NCI-H1417 (cell line): ENCODE measurements at regions not wholly inside any gene's neighbourhood (a gene's known extent, or its start where the extent isn't known, plus 50 kb on each side); places are given as distances from the start of the nearest gene placed in this dataset.
A peak's percentile ranks its signal among the peaks of the same experiment; 100 is the strongest.
"Not testable (repeated sequence)": the region's sequence is repeated elsewhere in the genome, so short reads cannot be mapped to it uniquely, and the experiment has no call there.

Experiments used
- DNase-seq, 3 experiments: peaks; one replicate each; lab custom pipeline; 2025; lab: John Stamatoyannopoulos, UW

DNA sequence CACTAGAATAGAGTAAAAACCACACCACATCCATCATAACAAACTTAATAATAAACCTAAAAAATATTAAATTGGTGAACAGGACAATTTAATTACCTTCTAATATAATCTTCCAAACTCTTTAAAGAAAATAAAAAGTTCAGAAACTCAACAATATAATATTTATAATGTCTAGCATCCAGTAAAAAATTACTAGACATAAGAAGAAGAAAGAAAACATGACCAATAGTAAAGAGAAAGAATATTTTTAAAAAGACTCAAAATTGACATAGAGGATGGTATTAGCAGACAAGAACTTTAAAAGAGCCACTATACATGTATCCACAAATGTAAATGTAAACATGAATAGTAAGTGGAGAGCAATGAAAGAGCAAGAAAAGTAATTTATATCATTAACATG is 388.4 kb downstream of the TFEC start:
- DNase-seq: no peak

DNA sequence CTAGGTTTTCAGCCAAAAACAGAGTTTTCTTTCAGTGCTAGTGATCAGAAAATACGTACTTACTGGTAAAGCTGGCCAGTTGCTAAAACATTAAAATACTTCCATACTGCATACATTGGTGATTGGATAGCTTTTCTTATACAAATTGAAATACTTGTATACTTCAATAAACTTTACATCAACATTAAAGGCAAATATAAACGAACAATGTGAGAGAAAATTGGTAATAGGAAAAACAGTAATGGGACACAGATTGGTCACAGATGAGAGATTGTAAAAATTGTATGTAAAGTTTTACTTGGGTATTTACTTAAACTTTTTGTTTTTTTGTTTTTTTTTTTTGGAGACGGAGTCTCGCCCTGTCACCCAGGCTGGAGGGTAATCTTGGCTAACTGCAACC is 391.7 kb downstream of the TFEC start:
- DNase-seq: no peak

DNA sequence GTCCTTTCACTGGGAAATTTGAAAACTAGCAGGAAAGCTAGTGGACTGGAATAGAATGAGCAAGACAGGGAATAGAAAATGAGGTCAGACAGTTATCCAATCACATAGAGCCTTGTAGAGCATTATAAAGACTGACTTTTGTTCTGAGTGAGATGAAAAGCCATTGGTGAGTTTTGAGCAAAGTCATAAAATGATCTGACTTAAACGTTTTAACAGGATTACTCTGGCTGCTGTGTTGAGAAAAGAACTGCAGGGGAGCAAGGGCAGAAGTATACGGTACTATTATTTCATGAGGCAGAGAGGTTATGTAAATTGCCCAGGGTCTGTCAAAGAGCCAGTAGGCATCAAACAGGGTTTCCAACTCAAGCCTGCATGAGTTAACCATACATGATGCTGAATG is 393.4 kb downstream of the TFEC start:
- DNase-seq: no peak

DNA sequence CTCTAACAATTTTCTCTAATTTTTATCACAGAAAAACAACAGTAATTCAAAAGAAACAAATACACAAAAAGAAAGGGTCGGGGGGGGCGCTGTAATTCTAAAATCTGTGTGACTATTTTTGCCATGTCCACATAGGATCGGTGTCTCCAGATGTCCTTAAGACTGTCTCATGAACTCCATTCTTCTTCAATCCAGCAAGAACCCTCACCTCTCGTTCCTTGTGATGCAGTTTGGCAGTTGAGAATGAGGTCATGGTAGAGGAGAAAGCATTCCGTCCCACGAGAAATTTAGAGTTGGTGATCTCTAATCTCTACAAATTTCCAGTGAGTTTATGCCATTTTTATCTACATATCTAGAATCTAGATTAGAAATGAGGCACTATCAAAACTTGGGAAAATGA is 394.7 kb downstream of the TFEC start:
- DNase-seq: no peak

DNA sequence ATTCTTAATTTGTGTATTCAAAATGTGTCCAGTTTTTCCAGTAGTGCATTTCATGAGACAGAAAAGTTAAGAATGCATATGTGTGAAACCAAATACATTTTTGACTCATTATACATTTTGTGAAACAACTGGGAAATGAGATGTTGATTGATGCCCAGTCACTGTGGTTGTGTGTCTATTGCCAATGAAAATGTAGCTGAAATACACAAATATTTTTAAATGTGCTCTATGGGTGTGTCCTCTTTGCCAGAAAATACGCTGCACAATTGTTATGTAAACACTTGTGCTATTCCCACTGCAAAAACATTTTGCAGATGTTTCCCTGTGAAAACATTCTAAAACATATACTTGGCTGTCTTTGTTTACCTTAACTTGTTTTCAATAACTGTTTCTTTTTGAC is 395.2 kb downstream of the TFEC start:
- DNase-seq: no peak

DNA sequence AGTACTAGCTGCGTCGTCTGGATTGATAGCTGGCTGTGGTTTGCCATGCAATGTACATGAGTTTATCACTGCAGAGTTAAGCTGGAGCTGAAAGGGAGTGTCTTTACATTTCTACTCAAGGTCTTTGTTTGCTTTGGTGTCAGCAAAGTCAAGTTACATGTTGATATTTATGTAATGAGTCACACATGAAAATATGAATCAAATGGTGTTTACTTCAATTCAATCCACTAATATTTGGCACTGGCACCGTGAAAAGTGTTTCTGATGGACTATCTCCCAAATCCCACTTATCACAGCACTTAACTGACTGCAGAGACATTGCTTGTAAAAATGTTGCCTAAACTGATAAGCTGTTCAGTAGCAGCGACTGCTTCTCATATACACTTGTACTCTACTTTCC is 395.9 kb downstream of the TFEC start:
- peak in 2 of 3 experiments; percentile 18 to 61 for DNase-seq

DNA sequence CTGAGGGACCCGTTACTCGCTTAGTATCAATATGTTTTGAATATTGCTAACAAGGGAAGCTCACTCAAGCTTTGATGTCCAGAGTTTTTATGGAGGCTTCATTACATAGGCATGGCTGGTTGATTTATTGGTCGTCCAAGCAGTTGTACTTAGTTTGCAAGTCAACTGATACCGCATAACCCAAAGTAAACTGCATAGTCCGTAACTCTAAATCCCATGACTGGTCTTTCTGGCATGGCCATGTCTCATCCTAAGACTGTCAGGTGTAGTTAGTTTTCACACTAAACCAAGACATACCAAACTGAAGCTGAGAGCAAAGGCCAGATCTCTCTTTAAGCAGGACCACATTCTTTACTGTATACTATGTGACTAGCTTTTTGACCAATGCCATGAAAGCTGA is 397.9 kb downstream of the TFEC start:
- no peak for DNase-seq

DNA sequence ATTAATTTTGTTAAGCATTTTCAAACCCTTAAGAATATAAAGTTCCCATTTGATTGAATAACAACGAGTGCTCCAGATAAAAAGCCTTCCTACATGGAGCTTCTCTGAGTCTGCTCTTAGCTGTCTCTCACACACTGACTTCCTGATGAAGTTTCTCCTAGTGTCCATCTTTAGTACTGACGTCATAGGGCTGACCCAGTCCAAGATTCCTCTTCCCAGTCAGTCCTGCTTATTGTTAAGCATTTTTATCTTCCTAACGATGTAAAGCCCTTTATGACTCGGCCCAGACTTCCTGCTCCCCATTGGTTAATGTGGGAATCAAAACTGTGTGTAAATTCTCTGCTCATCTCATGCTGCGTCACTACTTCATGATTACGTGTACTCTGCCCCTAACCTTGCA is 398.8 kb downstream of the TFEC start:
- DNase-seq: no peak

DNA sequence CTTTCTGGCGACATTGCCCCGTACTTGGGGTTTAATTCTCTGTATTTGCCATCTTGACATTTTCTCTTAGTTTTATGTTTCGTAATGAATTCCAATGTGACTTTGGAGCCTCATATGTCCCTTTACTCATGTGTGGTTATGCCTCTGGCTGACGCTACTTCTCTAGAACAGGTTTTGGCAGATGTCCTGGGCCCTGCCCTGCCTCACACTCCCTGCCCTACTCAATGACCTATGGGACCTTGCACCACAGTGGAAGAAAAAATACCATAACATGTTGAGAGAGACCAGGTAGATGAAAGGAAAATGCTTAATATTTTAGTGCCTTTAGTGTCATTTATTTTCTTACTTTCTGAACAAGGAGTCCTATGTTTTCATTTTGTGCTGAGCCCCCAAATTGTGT is 400.5 kb downstream of the TFEC start:
- DNase-seq: no peak

DNA sequence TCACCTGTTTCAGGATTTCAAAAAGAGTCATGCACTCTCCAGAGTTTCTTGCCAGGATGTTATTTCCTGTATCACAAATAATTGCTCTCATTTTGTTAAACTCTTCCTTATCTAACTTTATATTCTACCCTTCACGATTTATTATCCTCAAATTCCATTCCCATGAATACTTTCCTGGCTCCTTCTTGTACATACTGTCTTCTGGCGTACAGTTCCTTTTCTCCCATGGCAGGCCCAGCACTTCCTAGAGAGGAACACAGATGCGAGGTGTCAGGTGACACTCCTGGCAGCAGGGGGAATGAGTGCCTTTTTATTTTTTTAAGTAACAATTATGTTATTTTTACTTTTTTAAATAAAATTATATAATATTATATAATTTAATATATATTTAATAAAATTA is 411.9 kb downstream of the TFEC start:
- DNase-seq: no peak

DNA sequence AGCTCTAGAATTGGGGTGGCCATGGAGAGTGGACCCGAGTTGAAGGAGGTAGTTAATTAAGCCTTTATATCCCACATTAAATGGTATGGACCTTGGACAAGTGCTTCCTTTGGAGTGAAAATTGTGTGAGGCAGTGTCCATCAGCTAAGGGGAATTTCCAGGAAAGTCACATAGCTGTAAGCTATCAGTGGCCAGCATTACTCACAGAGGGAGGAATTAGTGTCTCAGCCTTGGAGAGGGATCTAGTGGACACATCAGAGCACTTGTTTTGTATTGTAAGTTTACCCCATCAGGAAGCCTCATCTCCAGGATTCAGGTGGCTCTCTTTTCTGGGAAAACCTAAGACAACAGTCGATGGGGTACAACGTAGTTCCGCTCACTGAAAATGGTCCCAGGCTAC is 416.7 kb downstream of the TFEC start:
- DNase-seq: no peak

DNA sequence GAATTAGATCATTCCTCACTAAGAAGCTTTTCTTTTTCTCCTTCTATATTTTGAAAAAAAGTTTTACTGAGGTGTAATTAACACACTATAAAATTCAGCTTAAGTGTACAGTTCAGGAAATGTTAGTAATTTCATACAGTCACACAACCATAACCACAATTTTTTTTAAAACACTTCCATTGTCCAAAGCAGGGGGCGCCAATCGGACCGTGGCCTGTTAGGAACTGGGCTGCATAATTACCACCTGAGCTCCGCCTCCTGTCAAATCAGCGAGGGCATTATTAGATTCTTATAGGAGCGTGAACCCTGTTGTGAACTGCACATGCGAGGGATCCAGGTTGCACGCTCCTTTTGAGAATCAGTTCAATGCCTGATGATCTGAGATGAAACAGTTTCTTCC is 427.1 kb downstream of the TFEC start:
- no peak for DNase-seq

DNA sequence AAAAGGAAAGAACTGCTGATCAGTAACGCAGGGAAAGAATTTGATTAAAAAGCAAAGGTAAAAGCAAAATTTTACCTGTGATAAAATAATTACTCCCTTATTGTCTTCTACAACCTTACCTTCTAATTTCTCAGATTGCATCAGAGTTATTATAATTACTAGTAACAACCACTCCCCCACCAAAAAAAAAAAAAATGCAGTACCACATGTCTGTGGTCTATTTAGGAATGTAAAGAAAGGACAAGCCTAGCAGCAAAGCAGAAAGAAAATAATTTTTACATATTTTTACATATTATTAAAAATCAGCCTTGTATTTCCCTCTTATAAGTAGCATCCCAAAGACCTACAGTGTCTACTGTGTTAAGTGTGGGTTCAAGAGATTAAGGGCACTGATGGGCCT is 430.4 kb downstream of the TFEC start:
- DNase-seq: no peak

DNA sequence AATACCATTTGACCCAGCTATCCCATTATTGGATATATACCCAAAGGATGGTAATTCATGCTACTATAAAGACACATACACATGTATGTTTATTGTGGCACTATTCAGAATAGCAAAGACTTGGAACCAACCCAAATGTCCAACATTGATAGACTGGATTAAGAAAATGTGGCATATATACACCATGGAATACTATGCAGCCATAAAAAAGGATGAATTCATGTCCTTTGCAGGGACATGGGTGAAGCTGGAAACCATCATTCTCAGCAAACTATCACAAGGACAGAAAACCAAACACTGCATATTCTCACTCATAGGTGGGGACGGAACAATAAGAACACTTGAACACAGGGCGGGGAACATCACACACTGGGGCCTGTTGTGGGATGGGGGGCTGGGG is 431.4 kb downstream of the TFEC start:
- DNase-seq: not testable (repeated sequence)

DNA sequence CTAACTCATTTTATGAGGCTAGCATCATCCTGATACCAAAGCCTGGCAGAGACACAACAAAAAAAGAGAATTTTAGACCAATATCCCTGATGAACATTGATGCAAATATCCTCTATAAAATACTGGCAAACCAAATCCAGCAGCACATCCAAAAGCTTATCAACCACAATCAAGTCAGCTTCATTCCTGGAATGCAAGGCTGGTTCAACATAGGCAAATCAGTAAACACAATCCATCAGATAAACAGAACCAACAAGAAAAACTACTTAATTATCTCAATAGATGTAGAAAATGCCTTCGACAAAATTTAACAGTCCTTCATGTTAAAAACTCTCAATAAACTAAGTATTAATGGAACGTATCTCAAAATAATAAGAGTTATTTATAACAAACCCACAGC is 433.3 kb downstream of the TFEC start:
- not testable (repeated sequence) for DNase-seq

DNA sequence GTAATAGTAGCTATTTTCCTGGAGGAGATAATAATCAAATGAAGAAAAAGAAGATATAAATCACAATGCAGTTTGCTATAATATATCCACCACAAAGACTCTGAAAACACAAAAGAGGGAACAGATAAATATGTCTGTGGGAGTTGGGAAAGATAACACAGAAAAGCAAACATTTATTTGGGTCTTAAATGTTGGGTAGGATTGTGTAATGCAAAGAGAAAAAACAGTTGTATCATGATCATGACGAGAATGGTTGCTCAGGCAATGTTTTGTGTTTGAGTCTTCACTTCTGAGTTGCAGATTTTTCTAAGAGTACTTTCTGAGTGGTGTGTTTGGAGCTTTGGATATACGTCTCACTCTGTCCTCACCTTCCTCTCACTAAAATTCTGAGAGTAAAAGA is 437.5 kb downstream of the TFEC start:
- no peak for DNase-seq

DNA sequence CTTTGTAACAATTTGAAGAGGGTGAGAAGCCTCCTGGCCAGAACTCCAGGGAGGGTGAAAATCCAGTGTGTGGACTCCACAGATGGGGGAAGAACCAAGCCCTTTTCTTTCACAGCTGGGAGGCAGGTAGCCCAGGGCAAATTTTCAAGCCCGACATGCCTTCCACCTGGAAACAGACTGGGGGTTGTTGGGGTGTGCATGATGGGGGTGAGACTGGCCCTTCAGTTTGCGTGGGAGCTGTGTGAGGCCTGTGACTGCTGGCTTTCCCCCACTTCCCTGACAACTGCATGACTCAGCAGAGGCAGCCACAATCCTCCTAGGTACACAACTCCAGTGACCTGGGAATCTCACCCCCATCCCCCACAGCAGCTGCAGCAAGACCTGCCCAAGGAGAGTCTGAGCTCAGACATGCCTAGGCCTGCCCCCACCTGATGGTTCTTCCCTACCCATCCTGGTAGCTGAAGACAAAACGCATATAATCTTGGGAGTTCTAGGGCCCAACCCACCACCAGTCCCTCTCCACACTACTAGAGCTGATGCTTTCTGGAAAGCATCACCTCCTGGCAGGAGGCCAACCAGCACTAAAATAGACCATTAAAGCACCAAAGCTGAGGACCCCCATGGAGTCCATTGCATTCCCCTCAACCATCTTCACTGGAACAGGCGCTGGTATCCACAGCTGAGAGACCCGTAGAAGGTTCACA is 445.4 kb downstream of the TFEC start:
- peak; percentile 25 to 52 (median 46) for DNase-seq

DNA sequence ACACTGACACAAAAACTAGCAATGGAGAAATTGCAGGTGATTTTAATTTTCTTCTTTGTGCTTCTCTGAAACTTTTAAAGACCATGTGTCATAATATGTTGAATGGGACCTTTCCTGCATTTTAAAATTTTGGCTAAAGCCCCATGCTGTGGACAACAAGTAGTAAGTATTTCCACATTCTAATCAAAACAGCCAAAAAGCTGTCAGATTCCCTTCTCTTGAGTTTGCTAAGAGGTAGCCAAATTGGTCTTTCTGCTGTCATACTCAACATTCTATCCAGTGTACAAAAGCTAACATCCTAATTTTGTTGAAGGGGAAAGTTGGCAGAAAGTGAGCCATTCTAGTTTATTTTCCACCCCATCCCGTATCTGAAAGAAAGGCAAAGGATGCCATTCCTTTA is 447.6 kb downstream of the TFEC start:
- no peak for DNase-seq

DNA sequence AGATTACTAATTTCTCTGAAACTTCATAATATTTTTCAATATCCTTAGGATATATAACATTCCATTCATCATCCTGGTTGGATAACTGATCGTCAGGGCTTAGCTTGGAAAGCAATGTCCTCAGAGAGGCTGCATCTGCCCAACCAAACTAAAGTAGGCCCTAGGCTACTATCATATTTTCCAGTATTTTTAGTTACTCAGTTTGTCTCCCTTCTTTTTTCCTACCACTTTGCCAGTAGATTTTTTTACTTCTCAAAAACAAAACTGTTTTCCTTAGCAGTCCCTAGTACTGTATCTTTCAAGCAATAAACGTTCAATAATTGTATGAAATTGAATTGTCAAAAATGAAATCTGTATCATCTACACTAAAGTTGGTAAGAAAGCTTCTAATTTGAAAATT is 452.0 kb downstream of the TFEC start:
- no peak for DNase-seq

DNA sequence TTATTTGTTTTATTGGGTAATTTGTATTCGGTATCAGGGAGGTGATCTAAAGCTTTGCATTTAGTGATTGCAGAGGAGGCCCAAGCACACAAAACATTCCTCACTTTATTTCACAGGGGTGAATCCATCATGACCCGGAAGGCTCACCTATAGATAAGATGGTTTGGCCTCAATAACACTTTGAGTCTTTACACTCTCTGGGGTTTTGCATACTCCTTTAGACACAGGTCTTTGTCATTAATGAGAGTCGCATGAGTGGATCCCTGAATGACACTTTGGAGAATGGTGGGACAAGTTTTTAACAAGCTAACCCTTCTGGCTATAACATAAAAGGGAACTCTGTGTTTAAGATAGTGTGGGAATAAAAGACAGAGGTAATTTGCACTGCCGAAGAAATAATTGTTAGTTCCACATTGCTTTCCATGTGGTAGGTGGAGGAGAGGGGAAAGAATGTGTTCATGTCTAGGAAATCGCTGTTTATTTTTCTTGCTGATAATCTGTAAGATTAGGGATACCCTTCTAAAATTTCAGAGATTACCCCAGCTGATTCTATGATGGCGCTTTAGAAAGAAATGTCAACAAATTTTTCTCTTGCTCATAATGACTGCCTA is 455.8 kb downstream of the TFEC start:
- DNase-seq: peak in 1 of 3 experiments; percentile 13

DNA sequence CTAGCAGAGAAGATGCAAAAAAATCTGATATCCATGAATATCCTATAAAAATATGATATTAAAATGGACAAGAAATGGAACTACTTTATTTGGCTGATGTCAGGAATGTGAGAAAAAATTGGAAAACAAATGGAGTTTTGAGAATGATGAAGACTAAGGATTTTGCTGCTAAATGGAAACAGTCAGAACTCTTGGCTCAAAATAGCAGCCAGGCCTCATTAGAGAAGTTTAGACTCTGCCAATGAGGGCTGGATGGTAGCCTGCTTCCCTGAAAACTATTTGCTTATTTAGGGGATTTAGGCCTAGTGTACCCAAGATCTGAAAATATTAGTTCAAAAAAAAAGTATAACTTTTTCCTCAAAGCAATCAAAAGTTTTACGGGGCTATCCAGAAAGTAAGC is 458.5 kb downstream of the TFEC start:
- no peak for DNase-seq

DNA sequence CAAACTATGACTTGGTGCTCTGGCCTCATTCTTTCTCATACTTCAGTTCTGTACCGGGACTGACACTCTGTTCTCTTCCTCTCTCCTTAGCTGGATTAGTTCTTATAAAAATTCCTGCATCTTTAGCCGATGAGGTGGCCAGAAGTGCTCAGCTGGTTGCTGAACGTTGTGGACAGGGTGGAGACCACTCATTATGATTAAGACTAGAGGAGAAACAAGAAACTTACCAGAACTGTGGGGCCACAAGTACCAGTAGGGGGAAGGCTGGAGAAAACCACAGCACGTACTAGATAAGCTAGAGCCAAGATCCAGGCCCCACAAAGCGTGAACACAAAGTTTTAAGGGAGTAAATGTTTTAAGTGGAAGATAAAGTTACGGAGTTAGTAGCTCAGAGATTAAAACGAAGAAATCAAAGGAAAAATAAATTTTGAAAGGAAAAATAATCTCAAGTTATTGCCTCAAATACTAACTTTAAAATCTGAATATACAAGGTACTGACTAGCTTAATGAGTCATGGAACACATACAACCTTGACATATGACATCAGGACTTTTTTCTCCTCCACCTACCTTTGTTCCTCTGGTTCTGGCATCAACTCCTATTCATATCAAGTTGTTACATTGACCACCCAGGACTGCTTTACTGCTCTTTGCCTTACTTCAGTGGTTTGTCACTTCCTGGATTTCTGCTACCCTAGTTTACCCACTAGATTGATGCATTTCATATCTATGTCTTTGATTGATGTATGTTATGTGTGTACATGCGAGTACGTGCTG is 469.0 kb downstream of the TFEC start:
- no peak for DNase-seq

DNA sequence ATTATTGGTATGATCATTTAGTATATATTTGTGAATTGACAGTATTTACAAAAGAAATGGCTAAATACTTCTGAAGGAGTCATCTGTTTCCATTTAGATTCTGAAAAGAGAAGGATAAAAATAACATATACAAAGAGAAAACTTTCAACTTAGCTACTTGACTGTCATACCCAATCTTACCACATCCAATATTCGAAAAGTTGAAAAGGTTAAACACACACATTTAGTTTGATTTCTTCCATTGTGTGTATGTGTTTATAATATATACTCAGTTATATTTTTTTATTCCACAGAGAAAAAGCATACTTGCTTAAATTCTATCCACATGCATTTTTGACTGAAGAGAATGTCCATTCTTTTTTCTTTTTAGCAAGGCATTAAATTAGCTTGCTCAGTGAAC is 470.7 kb downstream of the TFEC start:
- DNase-seq: no peak
